Endothelial cell (in vitro differentiated cells): ENCODE measurements at regions not wholly inside any gene's neighbourhood (a gene's known extent, or its start where the extent isn't known, plus 50 kb on each side); places are given as distances from the start of the nearest gene placed in this dataset.
A peak's percentile ranks its signal among the peaks of the same experiment; 100 is the strongest.

Experiments
- DNase-seq: peaks from one replicate; pipeline ENCODE4 v3.0.0; 2021; ENCODE audit warnings: low spot score
- H3K27ac Mint-ChIP-seq: one replicate; pipeline ENCODE4 v1.8.0; 2021; ENCODE audit warnings: mixed read lengths, inconsistent platforms; ENCODE audit not compliant: unreplicated experiment
- H3K27me3 Mint-ChIP-seq: one replicate; pipeline ENCODE4 v1.8.0; 2021; ENCODE audit warnings: mild to moderate bottlenecking, moderate library complexity, mixed read lengths, inconsistent platforms; ENCODE audit not compliant: unreplicated experiment
- H3K36me3 Mint-ChIP-seq: one replicate; pipeline ENCODE4 v1.8.0; 2021; ENCODE audit warnings: mild to moderate bottlenecking, low read depth, mixed read lengths, inconsistent platforms; ENCODE audit not compliant: unreplicated experiment
- H3K4me1 Mint-ChIP-seq: one replicate; pipeline ENCODE4 v1.8.0; 2021; ENCODE audit warnings: mild to moderate bottlenecking, mixed read lengths, inconsistent platforms; ENCODE audit not compliant: unreplicated experiment
- H3K4me3 Mint-ChIP-seq: one replicate; pipeline ENCODE4 v1.8.0; 2021; ENCODE audit warnings: mild to moderate bottlenecking, mixed read lengths, inconsistent platforms; ENCODE audit not compliant: unreplicated experiment
- H3K9me3 Mint-ChIP-seq: one replicate; pipeline ENCODE4 v1.8.0; 2021; ENCODE audit warnings: mixed read lengths, inconsistent platforms; ENCODE audit not compliant: unreplicated experiment
- CTCF ChIP-seq: fragments of 200-600 bp; sonication (generic); IDR thresholded peaks from one replicate; pipeline ENCODE4 v1.5.0; 2021; ENCODE audit warnings: antibody characterized with exemption; ENCODE audit not compliant: unreplicated experiment

GRCh38 chr10:128178302-128178958, 52.2 kb upstream of the MKI67 start:
- Mint-ChIP-seq H3K4me1 (peaks cover 4% of the 10 kb centered on the region), H3K36me3 (peaks cover 7% of the 10 kb centered on the region), H3K4me3 (no peak overlapping the region), H3K27me3 (no peaks in the 10 kb centered on the region), H3K9me3 (peaks cover 8% of the 10 kb centered on the region), H3K27ac (no peak overlapping the region)
- peak; percentile 33 for TF ChIP-seq CTCF
- peak; percentile 67 for DNase-seq

GRCh38 chr10:128180843-128181242, 54.6 kb upstream of the MKI67 start:
- peaks cover 3% of the 10 kb centered on the region for H3K36me3 Mint-ChIP-seq
- H3K4me3 Mint-ChIP-seq = no peak overlapping the region
- no peaks in the 10 kb centered on the region for H3K9me3 Mint-ChIP-seq
- TF ChIP-seq CTCF = no peak
- H3K27ac Mint-ChIP-seq = no peak overlapping the region
- H3K27me3 Mint-ChIP-seq = peaks cover 1% of the 10 kb centered on the region
- DNase-seq = no peak
- peaks cover 4% of the 10 kb centered on the region for H3K4me1 Mint-ChIP-seq

- Mint-ChIP-seq H3K4me1 (peaks cover 4% of the 10 kb centered on the region), H3K27me3 (peaks cover 5% of the 10 kb centered on the region), H3K27ac (no peak overlapping the region), H3K4me3 (no peak overlapping the region), H3K9me3 (no peaks in the 10 kb centered on the region), H3K36me3 (peaks cover 3% of the 10 kb centered on the region)
- DNase-seq = no peak
- TF ChIP-seq CTCF = no peak
Observed at GRCh38 chr10:128185627-128186026, 59.4 kb upstream of the MKI67 start.

- DNase-seq = no peak
- Mint-ChIP-seq H3K27ac (no peak overlapping the region), H3K4me3 (no peak overlapping the region), H3K27me3 (peaks cover 5% of the 10 kb centered on the region), H3K4me1 (peaks cover 1% of the 10 kb centered on the region), H3K36me3 (peaks cover 3% of the 10 kb centered on the region), H3K9me3 (no peaks in the 10 kb centered on the region)
- no peak for TF ChIP-seq CTCF
Observed at GRCh38 chr10:128186959-128187787, 61.0 kb upstream of the MKI67 start.

- TF ChIP-seq CTCF = no peak
- H3K4me3 Mint-ChIP-seq = no peak overlapping the region
- peaks cover 5% of the 10 kb centered on the region for H3K27me3 Mint-ChIP-seq
- no peak for DNase-seq
- no peak overlapping the region for H3K27ac Mint-ChIP-seq
- H3K36me3 Mint-ChIP-seq = peaks cover 3% of the 10 kb centered on the region
- H3K9me3 Mint-ChIP-seq = no peaks in the 10 kb centered on the region
- H3K4me1 Mint-ChIP-seq = peaks cover 5% of the 10 kb centered on the region
Observed at GRCh38 chr10:128187788-128188185, 61.6 kb upstream of the MKI67 start.
